Neural progenitor cell (in vitro differentiated cells): ENCODE measurements at regions not wholly inside any gene's neighbourhood (a gene's known extent, or its start where the extent isn't known, plus 50 kb on each side); places are given as distances from the start of the nearest gene placed in this dataset.

Experiments
- EZH2 ChIP-seq: fragments of 200-600 bp; sonication (generic); IDR thresholded peaks from 2 replicates; pipeline ENCODE4 v1.6.1; 2017; ENCODE audit warnings: antibody characterized with exemption, mild to moderate bottlenecking, moderate library complexity
- EZH2phosphoT487 ChIP-seq: fragments of 200-600 bp; sonication (generic); IDR thresholded peaks from 2 replicates; pipeline ENCODE4 v1.6.1; 2017; ENCODE audit warnings: antibody characterized with exemption
- TF ChIP-seq, protein P1 (sequence below): fragments of 200-600 bp; sonication (generic); IDR thresholded peaks from 2 replicates; pipeline ENCODE4 v1.5.1; 2017; ENCODE audit warnings: antibody characterized with exemption, mild to moderate bottlenecking

- TF ChIP-seq EZH2, result no peak
- TF ChIP-seq, protein P1, sequence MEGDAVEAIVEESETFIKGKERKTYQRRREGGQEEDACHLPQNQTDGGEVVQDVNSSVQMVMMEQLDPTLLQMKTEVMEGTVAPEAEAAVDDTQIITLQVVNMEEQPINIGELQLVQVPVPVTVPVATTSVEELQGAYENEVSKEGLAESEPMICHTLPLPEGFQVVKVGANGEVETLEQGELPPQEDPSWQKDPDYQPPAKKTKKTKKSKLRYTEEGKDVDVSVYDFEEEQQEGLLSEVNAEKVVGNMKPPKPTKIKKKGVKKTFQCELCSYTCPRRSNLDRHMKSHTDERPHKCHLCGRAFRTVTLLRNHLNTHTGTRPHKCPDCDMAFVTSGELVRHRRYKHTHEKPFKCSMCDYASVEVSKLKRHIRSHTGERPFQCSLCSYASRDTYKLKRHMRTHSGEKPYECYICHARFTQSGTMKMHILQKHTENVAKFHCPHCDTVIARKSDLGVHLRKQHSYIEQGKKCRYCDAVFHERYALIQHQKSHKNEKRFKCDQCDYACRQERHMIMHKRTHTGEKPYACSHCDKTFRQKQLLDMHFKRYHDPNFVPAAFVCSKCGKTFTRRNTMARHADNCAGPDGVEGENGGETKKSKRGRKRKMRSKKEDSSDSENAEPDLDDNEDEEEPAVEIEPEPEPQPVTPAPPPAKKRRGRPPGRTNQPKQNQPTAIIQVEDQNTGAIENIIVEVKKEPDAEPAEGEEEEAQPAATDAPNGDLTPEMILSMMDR, result no peak
- no peak for TF ChIP-seq EZH2phosphoT487
These were observed 134.2 kb upstream of the AUTS2 start for GRCh38 chr7:69464035-69464434.
